H1 (cell line): ENCODE measurements at regions not wholly inside any gene's neighbourhood (a gene's known extent, or its start where the extent isn't known, plus 50 kb on each side); places are given as distances from the start of the nearest gene placed in this dataset.

Source experiments
- CTCF ChIA-PET: fragments of 300-600 bp; sonication (Branson Sonifier 250); formaldehyde crosslinking; loops from one replicate; lab custom pipeline; 2021; ENCODE audit not compliant: partially characterized antibody; lab: Charles Lee
- POLR2A ChIA-PET: fragments of 300-600 bp; sonication (Branson Sonifier 250); formaldehyde crosslinking; loops from one replicate; lab custom pipeline; 2021; ENCODE audit warnings: inconsistent platforms; ENCODE audit not compliant: partially characterized antibody; lab: Charles Lee
- DNase-seq, 2 experiments: peaks; one replicate each; pipeline versions ENCODE4 v3.0.0 to v3.0.0-alpha.2; 2010 to 2022; ENCODE audit warnings: low spot score in 2 of 2, low read depth in 1 of 2, mixed read lengths in 1 of 2
- FAIRE-seq: peaks from 2 replicates; lab custom pipeline; 2011; peaks lifted over from hg19 to GRCh38; lab: Jason Lieb, UNC
- H2AFZ ChIP-seq: 2 replicates; pipeline ENCODE4 v1.8.1; 2012; ENCODE audit warnings: low read length, inconsistent platforms
- H2AK5ac ChIP-seq: 2 replicates; pipeline ENCODE4 v1.6.1; 2013; ENCODE audit warnings: low read depth, low read length
- H2BK120ac ChIP-seq: replicated peaks from 2 replicates; pipeline ENCODE3; 2013; ENCODE audit warnings: low read depth, low read length, inconsistent platforms
- H2BK12ac ChIP-seq: 2 replicates; pipeline ENCODE4 v1.6.1; 2013; ENCODE audit warnings: low read depth, low read length
- H2BK15ac ChIP-seq: 2 replicates; pipeline ENCODE4 v1.6.1; 2013; ENCODE audit warnings: low read length
- H2BK20ac ChIP-seq: 2 replicates; pipeline ENCODE4 v1.6.1; 2013; ENCODE audit warnings: low read length
- H2BK5ac ChIP-seq: 2 replicates; pipeline ENCODE4 v1.6.1; 2013; ENCODE audit warnings: low read depth, low read length
- H3K14ac ChIP-seq: 2 replicates; pipeline ENCODE4 v1.6.1; 2013; ENCODE audit warnings: inconsistent platforms; ENCODE audit not compliant: insufficient read length
- H3K18ac ChIP-seq: 2 replicates; pipeline ENCODE4 v1.6.1; 2013; ENCODE audit warnings: low read length; ENCODE audit errors: extremely low read depth
- H3K23ac ChIP-seq: 2 replicates; pipeline ENCODE4 v1.6.1; 2013; ENCODE audit warnings: inconsistent platforms; ENCODE audit not compliant: insufficient read length
- H3K23me2 ChIP-seq: 2 replicates; pipeline ENCODE4 v1.6.1; 2013; ENCODE audit warnings: low read depth, low read length
- H3K27ac ChIP-seq: 2 replicates; pipeline ENCODE4 v1.6.1; 2011; ENCODE audit warnings: low read depth, low read length, inconsistent platforms
- H3K27me3 ChIP-seq, 4 experiments: replicated peaks in 1 of 4; 1 replicate in 1 of 4; 2 replicates in 3 of 4; pipeline versions ENCODE4 v1.6.1 to v1.8.1; 2011 to 2013; ENCODE audit warnings: low read length in 3 of 4, mild to moderate bottlenecking in 3 of 4, inconsistent platforms in 2 of 4, mixed read lengths in 2 of 4, moderate library complexity in 1 of 4; ENCODE audit not compliant: control insufficient read depth in 3 of 4, insufficient read depth in 3 of 4; ENCODE audit errors: extremely low read depth in 1 of 4
- H3K36me3 ChIP-seq, 4 experiments: 2 replicates each; pipeline versions ENCODE4 v1.6.1 to v1.8.1; 2011 to 2013; ENCODE audit warnings: mild to moderate bottlenecking in 4 of 4, low read length in 3 of 4, moderate library complexity in 2 of 4, control low read depth in 1 of 4, inconsistent platforms in 1 of 4; ENCODE audit not compliant: insufficient read depth in 4 of 4, control insufficient read depth in 2 of 4
- H3K4ac ChIP-seq: replicated peaks from 2 replicates; pipeline ENCODE3; 2013; ENCODE audit warnings: low read length, low read depth, mixed read lengths, inconsistent platforms; ENCODE audit not compliant: insufficient read length
- H3K4me1 ChIP-seq, 4 experiments: replicated peaks in 1 of 4; 1 replicate in 1 of 4; 2 replicates in 3 of 4; pipeline versions ENCODE4 v1.6.1 to v1.8.1; 2011 to 2013; ENCODE audit warnings: low read length in 3 of 4, inconsistent platforms in 2 of 4, mixed read lengths in 1 of 4; ENCODE audit not compliant: insufficient read depth in 4 of 4, control insufficient read depth in 3 of 4
- H3K4me2 ChIP-seq, 2 experiments: 2 replicates each; pipeline versions ENCODE4 v1.6.1 to v1.8.1; 2011 to 2013; ENCODE audit warnings: low read depth in 2 of 2, low read length in 2 of 2, control low read depth in 1 of 2, inconsistent platforms in 1 of 2, mild to moderate bottlenecking in 1 of 2; ENCODE audit not compliant: insufficient read depth in 1 of 2
- H3K4me3 ChIP-seq, 4 experiments: fragments of 200-600, 300-600 bp in 1 of 4; sonication (generic), shearing (Covaris generic), sonication (Bioruptor Twin) in 1 of 4; 2 replicates each; pipeline versions ENCODE4 v1.5.1 to v1.8.1; 2011 to 2016; ENCODE audit warnings: low read length in 4 of 4, low read depth in 3 of 4, control low read depth in 2 of 4, inconsistent platforms in 2 of 4, mild to moderate bottlenecking in 2 of 4, mixed read lengths in 1 of 4, moderate library complexity in 1 of 4; ENCODE audit not compliant: insufficient read depth in 2 of 4; ENCODE audit errors: extremely low read depth in 1 of 4
- H3K56ac ChIP-seq: replicated peaks from 2 replicates; pipeline ENCODE3; 2013; ENCODE audit warnings: low read depth, mild to moderate bottlenecking, mixed read lengths, low read length, inconsistent platforms; ENCODE audit not compliant: insufficient read length
- H3K79me1 ChIP-seq: 2 replicates; pipeline ENCODE4 v1.6.1; 2013; ENCODE audit warnings: low read depth, low read length, control low read depth
- H3K79me2 ChIP-seq, 2 experiments: 2 replicates each; pipeline versions ENCODE4 v1.6.1 to v1.8.1; 2012 to 2013; ENCODE audit warnings: low read length in 2 of 2, mild to moderate bottlenecking in 2 of 2, inconsistent platforms in 1 of 2; ENCODE audit not compliant: insufficient read depth in 2 of 2, control insufficient read depth in 1 of 2
- H3K9ac ChIP-seq, 4 experiments: replicated peaks in 1 of 4; 1 replicate in 1 of 4; 2 replicates in 3 of 4; pipeline versions ENCODE4 v1.6.1 to v1.8.1; 2011 to 2013; ENCODE audit warnings: low read depth in 3 of 4, low read length in 3 of 4, control low read depth in 2 of 4, mild to moderate bottlenecking in 2 of 4, moderate library complexity in 2 of 4, inconsistent platforms in 1 of 4; ENCODE audit errors: extremely low read depth in 1 of 4
- H3K9me3 ChIP-seq, 2 experiments: 2 replicates each; pipeline versions ENCODE4 v1.6.1 to v1.8.1; 2012 to 2013; ENCODE audit warnings: mild to moderate bottlenecking in 2 of 2, moderate library complexity in 2 of 2, control low read depth in 1 of 2, inconsistent platforms in 1 of 2, low read depth in 1 of 2, low read length in 1 of 2, mixed read lengths in 1 of 2; ENCODE audit not compliant: insufficient read depth in 2 of 2
- H4K20me1 ChIP-seq, 2 experiments: replicated peaks in 1 of 2; 2 replicates each; pipeline versions ENCODE3 to v1.8.1; 2011 to 2013; ENCODE audit warnings: inconsistent platforms in 2 of 2, low read length in 2 of 2, mild to moderate bottlenecking in 1 of 2; ENCODE audit not compliant: insufficient read depth in 2 of 2, control insufficient read depth in 1 of 2
- H4K5ac ChIP-seq: 2 replicates; pipeline ENCODE4 v1.6.1; 2013; ENCODE audit warnings: low read length, low read depth, mixed read lengths, inconsistent platforms; ENCODE audit not compliant: insufficient read length
- H4K8ac ChIP-seq: 2 replicates; pipeline ENCODE4 v1.8.0; 2013; ENCODE audit warnings: mild to moderate bottlenecking, moderate library complexity, low read length, inconsistent platforms; ENCODE audit not compliant: insufficient read depth; ENCODE audit errors: extremely low read depth
- H4K91ac ChIP-seq: replicated peaks from 2 replicates; pipeline ENCODE3; 2013; ENCODE audit warnings: low read length, mixed read lengths, inconsistent platforms; ENCODE audit not compliant: insufficient read length
- CHD2 ChIP-seq: IDR thresholded peaks from 2 replicates; pipeline ENCODE4 v1.6.1; 2012; ENCODE audit warnings: low read length, improper control_type of control experiment
- MAX ChIP-seq: IDR thresholded peaks from 2 replicates; pipeline ENCODE4 v1.6.1; 2012; ENCODE audit warnings: inconsistent platforms
- PHF8 ChIP-seq: fragments of 200-600 bp; sonication (generic); conservative IDR thresholded peaks from 2 replicates; pipeline ENCODE4 v1.7.1; 2012; ENCODE audit warnings: low read depth, mild to moderate bottlenecking, inconsistent platforms, low read length, moderate library complexity
- RAD21 ChIP-seq, 2 experiments: IDR thresholded peaks in 1 of 2; conservative IDR thresholded peaks in 1 of 2; 2 replicates each; pipeline ENCODE4 v1.6.1; 2011; ENCODE audit warnings: low read depth in 2 of 2, low read length in 2 of 2, improper control_type of control experiment in 1 of 2, inconsistent platforms in 1 of 2, mild to moderate bottlenecking in 1 of 2, moderate library complexity in 1 of 2
- SIN3A ChIP-seq, 2 experiments: IDR thresholded peaks in 1 of 2; conservative IDR thresholded peaks in 1 of 2; 2 replicates each; pipeline ENCODE4 v1.6.1; 2011 to 2012; ENCODE audit warnings: low read length in 2 of 2, improper control_type of control experiment in 1 of 2, low read depth in 1 of 2, mild to moderate bottlenecking in 1 of 2
- TEAD4 ChIP-seq: IDR thresholded peaks from 2 replicates; pipeline ENCODE4 v1.6.1; 2012; ENCODE audit warnings: low read depth, low read length, inconsistent platforms, mixed read lengths
- WGBS, 2 experiments: shearing (Covaris generic) in 1 of 2; methylation state at CpG; one replicate each; pipeline versions ENCODE4 v1.1.6 to v1.1.7; 2013 to 2015; ENCODE audit warnings: low lambda C conversion rate in 2 of 2, mixed read lengths in 2 of 2, inconsistent platforms in 1 of 2, low coverage in 1 of 2, missing lambda C conversion rate in 1 of 2; ENCODE audit not compliant: insufficient replicate concordance in 2 of 2, insufficient coverage in 1 of 2, insufficient read length in 1 of 2; ENCODE audit errors: extremely low coverage in 1 of 2, missing lambda C conversion rate in 1 of 2; 5-methylcytosine and 5-hydroxymethylcytosine counted together

GRCh38 chrY:12559007-12559406 lies 142.0 kb upstream of the USP9Y start:
- no peaks in the 10 kb centered on the region for H3K79me1 ChIP-seq
- H3K4ac ChIP-seq = no peak overlapping the region
- no peak overlapping the region for H2BK120ac ChIP-seq
- no peak overlapping the region for H3K23ac ChIP-seq
- no peak overlapping the region for H3K27ac ChIP-seq
- H3K27me3 ChIP-seq = no peaks in the 10 kb centered on the region
- CTCF ChIA-PET = no interaction called here
- TF ChIP-seq MAX = no peak
- TF ChIP-seq CHD2 = no peak
- TF ChIP-seq TEAD4 = no peak
- no peak for TF ChIP-seq SIN3A (conservative IDR thresholded peaks at IDR 0.05 in 1 of 2, IDR thresholded peaks at IDR 0.05 in 1 of 2; ENCODE audit: low read depth in 1 of 2, low read length in 2 of 2)
- TF ChIP-seq RAD21 (IDR thresholded peaks at IDR 0.05 in 1 of 2, conservative IDR thresholded peaks at IDR 0.05 in 1 of 2; ENCODE audit: low read depth in 2 of 2, low read length in 2 of 2) = no peak
- no peak for TF ChIP-seq PHF8
- no peak for DNase-seq
- no peaks in the 10 kb centered on the region for H4K20me1 ChIP-seq
- no peak overlapping the region for H2BK20ac ChIP-seq
- H3K4me2 ChIP-seq = 0 out of 4 replicates have a peak overlapping the region, but pooled peaks of 1 of the 2 experiments have one; percentile 21
- H2BK5ac ChIP-seq = no peak overlapping the region
- H2AFZ ChIP-seq = no peak overlapping the region
- no peaks in the 10 kb centered on the region for H3K23me2 ChIP-seq
- no peak overlapping the region for H2AK5ac ChIP-seq
- H4K5ac ChIP-seq = no peak overlapping the region
- no peak overlapping the region for H2BK12ac ChIP-seq
- H4K8ac ChIP-seq = no peak overlapping the region
- H3K18ac ChIP-seq = no peak overlapping the region
- no peak overlapping the region for H2BK15ac ChIP-seq
- no peak overlapping the region for H3K56ac ChIP-seq
- no peak overlapping the region for H3K4me3 ChIP-seq
- no peak overlapping the region for H3K14ac ChIP-seq
- no peak for FAIRE-seq
- POLR2A ChIA-PET = no interaction called here
- no peak overlapping the region for H4K91ac ChIP-seq
- H3K4me1 ChIP-seq = no peaks in the 10 kb centered on the region
- WGBS, 2 experiments = 79% methylated on average over 4 of the region's 4 CpGs; no CpG with 5 or more reads in 1 of the 2 experiments
- no peak overlapping the region for H3K9ac ChIP-seq
- H3K9me3 ChIP-seq = no peaks in the 10 kb centered on the region
- H3K36me3 ChIP-seq = no peaks in the 10 kb centered on the region
- H3K79me2 ChIP-seq = no peaks in the 10 kb centered on the region
